Pulmonary artery endothelial cell (primary cell): ENCODE measurements at regions not wholly inside any gene's neighbourhood (a gene's known extent, or its start where the extent isn't known, plus 50 kb on each side); places are given as distances from the start of the nearest gene placed in this dataset.
"Not testable (repeated sequence)": the region's sequence is repeated elsewhere in the genome, so short reads cannot be mapped to it uniquely, and the experiment has no call there.

Experiments
- DNase-seq: peaks from one replicate; pipeline ENCODE4 v3.0.0-alpha.2; 2011; ENCODE audit warnings: low read depth, low spot score

DNA sequence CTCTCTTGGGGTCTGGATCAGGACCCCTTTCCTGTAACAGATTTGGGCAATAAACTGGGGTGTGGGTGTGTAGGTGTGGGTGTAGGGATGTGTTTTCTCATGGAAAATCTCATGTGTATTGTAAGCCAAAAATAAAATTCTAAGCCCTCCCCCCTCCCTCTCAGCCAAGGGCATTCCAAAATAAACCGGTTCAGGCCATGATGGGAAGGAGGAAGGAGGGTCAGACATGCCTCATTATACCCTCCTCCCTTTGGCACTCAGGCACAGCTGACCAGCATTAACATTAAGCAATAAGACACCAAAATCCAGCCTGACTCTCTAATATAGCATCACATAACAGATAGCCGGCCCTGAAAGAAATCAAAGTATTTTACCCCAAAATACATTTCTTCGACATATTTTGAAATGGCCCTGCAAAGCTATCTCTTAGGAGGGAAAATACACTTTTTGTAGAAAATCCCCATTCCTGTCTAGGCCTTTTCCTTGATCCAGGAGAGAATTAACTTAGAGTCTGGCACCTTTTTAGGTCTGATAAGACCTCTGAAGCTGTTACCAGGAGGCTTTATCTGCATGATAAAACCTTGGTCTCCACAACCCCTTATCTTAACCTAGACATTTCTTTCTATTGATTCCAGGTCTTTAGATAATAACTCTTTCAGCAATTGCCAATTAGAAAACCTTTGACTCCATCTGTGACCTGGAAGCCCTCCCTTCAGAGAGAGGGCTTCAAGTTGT is 128.7 kb upstream of the COL5A2 start:
- DNase-seq: no peak

DNA sequence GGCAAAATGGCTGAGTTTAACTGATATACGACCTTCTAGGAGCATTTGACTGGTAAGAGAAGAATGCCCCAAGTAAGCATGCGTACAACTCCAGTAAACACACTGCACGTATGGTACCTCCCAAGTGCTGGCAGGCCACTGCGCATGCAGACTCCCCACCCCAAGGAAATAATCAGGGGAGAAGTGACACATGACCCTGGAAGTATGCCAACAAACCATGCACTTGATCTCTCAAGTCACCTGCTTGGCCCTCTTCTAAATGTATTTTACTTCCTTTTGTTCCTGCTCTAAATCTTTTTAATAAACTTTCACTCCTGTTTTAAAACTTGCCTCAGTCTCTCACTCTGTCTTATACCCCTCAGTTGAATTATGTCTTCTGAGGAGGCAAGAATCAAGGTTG is 129.8 kb upstream of the COL5A2 start:
- no peak for DNase-seq

DNA sequence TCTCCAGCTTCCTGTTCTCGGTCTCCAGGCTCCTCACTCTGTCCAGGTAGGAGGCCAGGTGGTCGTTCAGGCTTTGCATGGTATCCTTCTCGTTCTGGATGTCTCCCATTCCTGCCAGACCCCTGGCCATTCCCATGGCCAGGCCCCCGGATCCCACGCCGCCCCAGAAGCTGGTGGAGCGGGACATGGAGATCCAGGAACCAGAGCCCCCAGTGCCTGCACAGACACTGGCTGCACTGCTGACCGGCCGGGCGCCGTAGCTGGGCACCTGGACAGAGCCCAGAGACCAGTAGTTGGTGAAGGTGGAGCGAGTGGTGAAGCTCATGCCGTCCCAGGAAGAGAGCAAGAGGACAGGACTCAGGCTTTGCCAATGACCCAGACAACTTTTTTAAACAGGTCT is 129.1 kb upstream of the WDR75 start:
- no peak for DNase-seq

DNA sequence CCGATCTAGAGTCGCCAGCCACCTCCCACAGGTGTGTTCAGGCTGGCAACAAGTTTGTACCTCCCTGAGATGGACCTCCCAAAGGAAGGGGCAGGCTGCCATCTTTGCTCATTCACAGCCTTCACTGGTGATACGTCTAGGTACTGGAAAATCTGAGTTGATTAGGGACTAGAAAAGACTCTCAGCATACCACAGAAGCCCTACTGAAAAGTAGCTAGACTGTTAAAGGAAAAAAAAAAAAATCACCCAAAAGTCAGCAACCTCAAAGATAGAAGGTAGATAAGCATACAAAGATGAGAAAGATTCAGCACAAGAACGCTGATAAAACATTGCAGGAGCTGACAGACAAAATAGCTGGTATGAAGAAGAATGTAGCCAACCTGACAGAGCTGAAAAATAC is 128.6 kb upstream of the WDR75 start:
- DNase-seq: no peak

DNA sequence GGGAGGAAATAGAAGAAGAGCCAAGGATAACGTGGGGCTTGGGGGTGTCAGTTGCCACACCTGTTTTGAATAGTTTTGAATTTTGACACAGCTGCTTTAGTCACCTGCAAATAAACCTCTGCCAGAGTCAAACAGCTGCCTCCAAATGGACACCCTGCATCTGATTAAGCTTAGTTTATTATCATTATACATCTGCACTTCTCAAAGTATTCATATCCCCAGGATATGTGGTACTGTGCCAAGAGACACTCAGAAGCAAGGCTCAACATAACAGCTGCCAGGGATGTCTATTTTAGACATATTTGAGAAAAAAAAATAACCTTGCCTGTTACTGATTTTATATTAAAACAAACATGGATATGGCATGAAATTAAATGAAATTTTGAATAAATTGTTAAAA is 122.5 kb upstream of the WDR75 start:
- no peak for DNase-seq

DNA sequence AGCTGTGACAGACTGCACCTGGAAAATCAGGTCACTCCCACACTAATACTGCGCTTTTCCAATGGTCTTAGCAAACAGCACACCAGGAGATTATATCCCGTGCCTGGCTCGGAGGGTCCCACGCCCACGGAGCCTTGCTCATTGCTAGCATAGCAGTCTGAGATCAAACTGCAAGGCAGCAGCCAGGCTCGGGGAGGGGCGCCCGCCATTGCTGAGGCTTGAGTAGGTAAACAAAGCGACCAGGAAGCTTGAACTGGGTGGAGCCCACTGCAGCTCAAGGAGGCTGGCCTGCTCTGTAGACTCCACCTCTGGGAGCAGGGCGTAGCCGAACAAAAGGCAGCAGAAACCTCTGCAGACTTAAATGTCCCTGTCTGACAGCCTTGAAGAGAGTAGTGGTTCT is 121.8 kb upstream of the WDR75 start:
- DNase-seq: not testable (repeated sequence)

DNA sequence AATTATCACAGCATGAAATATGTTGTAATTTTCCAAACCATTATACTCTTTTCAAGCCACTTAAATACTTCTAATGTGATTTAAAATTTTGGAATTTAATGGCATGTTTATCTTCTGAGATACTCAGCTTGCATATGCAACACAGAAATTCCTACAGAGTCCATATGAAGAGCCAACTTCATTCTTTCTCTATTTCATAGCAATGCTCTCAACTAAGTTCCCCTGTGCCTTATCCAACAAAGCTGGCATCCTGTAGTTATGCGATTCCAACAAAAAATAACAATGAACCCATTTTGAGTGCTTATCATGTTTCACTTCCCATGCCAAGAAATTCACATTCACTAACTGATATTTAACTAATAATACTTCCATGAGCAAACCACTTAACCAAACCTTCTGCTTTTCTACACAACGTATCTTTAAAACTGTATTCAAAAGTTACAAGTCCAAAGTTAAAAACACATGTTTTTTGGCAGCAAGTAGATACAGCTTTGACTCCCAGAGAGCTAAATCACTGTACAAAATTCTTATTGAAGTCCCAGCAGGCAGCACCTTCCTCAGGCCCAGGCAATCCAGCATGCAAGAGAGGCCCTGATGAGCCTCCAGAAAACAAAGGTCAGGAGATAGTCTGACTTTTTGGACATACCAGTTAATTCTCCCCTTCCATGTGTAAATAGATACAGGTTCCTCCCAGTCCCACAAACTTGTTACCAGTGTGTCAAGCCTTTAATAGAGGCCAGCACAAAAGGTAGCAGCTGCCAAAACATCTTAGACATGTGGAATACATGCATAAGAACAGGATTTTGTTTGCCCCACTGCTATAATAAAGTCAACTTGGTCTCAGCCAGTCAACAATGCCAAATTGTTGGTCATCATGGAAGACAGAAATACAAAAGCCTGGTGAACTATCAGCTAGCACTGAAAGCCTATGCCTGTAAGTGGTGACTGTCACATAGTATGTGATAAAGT is 113.1 kb upstream of the WDR75 start:
- DNase-seq: no peak

DNA sequence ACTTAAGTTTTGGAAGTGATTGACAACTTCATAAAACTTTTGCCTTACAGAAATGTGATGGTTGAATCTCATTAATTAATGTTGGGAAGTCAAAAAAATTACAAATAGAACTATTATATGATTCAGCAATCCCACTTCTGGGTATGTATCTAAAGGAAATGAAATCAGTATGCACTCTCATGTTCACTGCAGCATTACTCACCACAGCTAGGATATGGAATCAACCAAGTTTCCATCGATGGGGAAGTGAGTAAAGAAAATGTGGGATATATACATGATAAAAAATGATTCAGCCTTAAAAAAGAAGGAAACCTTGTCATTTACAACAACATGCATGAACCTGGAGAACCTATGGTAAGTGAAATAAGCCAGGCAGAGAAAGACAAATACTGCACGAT is 112.4 kb upstream of the WDR75 start:
- DNase-seq: peak; percentile 59

DNA sequence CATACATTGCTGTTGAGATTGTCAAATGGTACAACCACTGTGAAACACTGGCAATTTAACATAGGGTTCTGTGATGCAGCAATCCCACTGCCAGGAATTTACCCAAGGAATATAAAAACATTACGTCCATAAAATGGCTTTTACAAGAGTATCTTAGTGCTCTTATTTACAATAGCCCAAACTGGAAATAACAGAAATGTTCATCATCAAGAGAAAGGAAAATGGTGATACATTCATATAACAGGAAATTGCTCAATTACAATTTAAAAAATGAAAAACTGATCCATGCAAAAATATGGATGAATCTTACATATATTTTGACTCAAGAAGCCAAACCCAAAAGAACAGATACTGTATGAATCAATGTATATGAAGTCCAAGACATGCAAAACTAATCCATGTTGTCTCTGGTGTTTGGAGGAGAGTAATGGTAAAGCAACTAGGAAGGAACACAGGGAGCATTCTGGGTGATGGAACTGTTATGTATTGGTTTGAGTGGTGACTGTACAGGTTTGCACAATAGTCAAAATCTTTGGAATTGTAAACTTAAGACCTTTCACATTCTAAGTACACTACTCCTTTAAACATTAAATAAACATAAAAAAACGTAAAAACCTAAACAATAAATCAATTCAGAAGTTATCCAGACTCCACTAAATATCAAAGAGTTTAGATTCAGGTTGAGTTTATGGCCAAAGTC is 104.8 kb upstream of the WDR75 start:
- no peak for DNase-seq

DNA sequence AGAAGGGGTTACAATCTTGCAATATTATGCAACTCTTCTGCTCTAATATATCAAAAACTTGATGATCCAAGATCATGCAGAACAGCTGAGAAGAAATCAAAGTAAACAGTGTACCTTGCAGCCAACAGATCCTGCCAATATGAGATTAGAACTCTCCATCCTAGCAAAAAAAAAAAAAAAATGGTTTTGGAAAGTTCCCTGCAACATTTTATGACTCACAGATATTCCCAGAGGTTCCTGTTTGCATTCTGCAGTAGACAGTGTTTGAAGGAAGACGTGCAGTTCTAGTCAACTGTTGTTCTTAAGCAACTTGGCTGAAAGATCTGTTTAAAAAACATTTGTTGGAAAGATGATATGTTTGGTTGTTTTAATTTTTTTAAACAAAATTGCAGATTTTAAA is 103.6 kb upstream of the WDR75 start:
- DNase-seq: no peak

DNA sequence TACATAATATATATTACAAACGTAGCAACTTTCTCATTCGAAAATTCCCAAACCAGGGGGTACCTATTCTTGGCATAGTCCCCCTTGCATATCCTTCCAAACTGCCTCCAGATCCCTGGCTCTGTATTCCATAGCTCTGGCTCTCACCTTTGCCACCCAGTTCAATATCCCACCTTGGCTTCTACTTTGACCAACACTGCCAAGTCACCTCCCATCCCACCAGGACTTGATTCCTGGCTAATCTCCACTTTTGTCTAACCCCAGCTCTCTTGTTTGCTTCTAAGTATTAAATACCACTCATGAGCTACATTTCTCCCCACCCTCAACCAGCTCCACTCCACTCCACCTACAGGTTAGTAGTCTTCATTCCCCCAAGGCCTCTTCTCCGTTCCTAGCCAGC is 103.2 kb upstream of the WDR75 start:
- no peak for DNase-seq

DNA sequence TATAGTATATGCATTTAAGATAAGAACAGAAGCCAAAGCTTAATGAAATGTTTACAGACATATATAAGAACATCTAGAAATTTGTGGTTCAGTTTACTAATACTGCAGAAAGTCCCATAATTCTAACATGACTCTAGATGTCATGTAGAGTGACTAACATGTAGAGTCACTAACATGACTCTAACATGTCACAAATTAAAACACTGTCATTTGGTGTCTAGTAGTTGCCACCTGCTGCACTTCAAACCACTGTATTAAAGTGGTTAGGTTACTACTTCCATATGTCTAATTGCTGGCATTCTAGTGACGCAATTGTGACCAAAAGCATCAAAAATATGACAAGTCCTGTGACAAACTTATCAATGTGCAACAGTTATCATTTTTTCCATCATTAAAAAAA is 100.2 kb upstream of the WDR75 start:
- no peak for DNase-seq

DNA sequence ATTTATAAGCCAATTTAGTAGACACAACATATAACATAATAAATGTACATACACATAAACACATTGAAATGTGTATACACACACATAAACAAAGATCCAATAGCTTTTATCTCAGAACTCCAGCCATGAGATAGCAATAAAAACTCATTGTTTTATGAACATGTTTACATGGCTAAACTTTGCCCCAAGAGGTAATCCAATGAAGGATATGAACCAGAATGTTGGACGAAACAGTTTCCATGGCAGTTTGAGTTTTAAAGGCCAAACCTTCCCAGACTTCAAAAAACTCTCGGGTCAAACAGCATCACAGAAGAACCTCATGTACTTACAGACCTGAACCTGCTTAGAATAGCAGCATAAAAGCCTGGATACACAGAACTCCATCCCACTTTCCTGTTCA is 97.2 kb upstream of the WDR75 start:
- DNase-seq: no peak

DNA sequence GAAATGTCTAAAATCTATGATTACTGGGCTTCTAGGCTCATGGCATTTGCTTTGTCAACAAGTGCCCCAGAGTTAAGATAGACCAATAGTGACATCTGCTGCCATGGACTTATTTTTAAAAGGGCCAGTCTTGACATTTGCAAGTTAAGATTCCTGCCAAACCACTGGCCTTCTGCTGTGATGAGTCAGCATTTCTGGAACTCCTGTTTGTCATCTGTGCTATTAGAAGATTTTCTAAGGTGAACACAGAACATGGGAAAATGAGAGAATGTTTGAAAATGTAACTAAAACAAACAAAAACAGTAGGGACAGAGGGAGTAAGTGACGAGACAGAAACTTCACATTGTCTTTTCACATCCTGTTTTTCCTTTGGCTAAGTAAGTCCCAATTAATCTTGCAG is 93.7 kb upstream of the WDR75 start:
- DNase-seq: peak; percentile 53

DNA sequence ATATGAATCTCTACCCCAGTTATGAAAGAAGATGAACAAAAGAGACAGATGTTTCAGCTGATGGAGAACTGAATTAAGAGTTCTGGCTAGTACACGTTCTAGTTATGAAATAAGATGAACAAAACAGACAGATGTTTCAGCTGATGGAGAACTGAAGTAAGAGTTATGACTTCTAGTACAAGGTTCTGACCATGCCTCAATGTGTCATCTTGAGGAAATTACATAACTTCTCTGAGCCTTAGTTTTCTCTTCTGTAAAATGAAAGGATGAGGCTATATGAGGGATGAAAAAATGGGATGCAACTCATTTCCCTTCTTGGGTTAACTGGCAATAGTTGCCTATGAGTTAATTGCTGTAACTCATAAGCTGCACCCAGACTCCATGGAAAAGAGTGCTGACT is 92.9 kb upstream of the WDR75 start:
- DNase-seq: no peak

DNA sequence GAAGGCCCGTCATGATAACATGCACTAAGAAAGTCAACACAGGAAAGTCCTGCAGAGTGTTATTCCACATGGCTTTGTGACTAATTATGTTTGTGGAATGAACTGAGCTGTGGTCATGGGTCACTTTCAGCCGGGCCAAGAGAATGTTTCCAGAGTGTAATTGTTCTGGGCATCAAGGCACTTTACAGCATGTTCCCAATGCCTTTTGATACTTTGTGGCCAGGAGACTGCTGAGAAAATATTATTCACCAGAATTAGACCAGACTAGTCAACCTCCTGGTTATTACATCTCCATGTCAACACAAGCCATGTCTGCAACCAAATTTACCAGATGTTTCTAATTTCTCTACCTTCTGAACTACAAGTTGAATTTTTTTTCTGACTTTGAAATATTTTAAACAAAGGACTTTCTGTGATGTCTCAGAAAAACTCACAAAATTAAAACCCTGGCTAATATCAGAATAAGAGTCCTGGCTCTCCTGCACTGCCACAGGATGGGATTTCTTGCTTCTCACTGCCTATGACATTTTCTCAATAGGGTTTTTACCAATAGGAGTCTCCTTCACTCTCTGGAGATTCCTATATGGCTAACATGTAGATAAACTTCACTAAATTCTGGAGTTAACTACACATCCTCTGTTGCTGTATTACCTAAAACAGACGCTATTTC is 90.6 kb upstream of the WDR75 start:
- DNase-seq: no peak

DNA sequence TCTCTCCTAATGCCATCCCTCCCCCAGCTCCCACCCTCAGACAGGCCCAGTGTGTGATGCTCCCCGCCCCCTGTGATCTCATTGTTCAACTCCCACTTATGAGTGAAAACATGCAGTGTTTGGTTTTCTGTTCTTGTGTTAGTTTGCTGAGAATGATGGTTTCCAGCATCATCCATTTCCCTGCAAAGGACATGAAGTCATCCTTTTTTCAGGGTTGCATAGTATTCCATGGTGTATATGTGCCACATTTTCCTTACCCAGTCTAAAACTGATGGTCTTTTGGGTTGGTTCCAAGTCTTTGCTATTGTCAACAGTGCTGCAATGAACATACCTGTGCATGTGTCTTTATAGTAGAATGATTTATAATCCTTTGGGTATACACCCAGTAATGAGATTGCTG is 89.3 kb upstream of the WDR75 start:
- DNase-seq: not testable (repeated sequence)

DNA sequence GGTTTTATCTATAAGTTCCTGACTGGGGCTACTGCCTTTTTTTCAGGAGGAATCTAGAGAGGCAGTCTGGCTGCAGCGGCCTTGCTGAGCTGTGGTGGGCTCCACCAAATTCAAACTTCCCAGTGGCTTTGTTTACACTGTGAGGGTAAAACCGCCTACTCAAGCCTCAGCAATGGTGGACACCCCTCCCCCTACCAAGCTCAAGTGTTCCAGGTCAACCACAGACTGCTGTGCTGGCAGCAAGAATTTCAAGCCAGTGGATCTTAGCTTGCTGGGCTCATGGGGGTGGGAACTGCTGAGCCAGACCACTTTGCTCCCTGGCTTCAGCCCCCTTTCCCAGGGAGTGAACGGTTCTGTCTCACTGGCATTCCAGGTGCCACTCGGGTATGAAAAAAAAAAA is 83.9 kb upstream of the WDR75 start:
- DNase-seq: not testable (repeated sequence)

DNA sequence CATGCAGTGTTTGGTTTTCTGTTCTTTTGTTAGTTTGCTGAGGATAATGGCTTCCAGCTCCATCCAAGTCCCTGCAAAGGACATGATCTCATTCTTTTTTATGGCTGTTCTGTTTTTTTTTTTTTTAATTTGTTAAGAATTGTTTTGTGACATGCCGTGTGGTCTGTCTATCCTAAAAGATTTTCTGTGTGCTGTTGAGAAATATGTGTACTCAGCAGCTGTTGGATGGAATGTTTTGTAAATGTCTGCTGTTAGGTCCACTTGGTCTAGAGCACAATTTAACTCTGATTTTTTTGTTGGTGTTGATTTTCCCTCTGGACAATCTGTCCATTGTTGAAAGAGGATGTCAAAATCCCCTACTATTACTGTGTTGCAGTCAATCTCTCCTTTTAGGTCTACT is 80.4 kb upstream of the WDR75 start:
- no peak for DNase-seq

DNA sequence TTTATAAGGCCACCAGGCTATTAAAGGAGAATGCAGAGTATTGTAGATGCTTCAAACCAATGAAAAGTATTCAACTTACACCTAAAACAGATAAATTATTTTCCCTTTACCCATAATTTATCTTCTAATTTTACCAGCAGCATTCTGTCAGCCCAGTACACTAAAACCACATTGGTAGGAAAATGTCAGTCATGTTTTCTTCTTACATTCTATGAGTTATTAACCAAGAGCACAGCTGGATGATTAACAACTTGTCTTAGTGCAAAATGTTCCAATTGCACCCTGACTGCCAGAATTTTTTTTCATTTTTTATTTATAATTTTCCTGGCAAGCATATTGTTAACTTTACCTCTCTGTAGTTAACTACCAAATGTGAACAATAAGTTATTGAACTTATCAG is 79.0 kb upstream of the WDR75 start:
- no peak for DNase-seq

DNA sequence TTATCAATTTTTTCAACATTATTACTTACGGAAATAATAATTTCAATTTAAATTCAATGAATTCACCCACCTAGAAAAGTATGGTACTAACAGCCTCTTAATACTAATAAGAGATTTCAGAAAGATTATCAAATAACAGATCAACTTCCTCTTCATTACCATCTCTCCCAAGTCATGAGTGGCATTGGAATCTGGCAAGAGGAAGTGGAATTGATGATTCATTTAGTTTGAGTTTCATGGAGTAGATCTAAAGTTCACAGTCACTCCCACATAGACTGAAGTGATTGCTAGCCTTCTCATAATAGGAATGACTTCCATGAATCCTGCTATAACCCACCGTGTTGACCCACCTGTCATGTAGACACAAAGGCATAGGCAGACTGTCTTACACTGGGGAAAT is 77.7 kb upstream of the WDR75 start:
- no peak for DNase-seq

DNA sequence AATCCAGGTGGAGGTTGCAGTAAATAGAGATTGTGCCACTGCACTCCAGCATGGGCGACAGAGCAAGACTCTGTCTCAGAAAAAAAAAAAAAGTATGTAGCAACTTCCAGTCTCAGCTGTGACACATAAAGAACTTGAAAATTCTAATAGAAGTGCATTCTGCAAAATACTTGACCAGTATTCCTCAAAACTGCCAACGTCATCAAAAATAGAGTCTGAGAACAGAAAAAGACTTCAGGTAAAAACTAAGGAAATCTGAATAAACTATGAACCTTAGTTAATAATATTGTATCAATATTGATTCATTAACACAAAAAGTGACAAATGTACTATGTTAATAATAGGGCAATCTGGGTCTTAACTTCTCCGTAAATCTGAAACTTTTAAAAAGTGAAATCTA is 76.7 kb upstream of the WDR75 start:
- DNase-seq: no peak
